ENCODE measurements at regions not wholly inside any gene's neighbourhood (a gene's known extent, or its start where the extent isn't known, plus 50 kb on each side); places are given as distances from the start of the nearest gene placed in this dataset.

- BruUV-seq (replicated peaks): no TSS peak
- Histone ChIP-seq H3K9ac (ENCODE audit: insufficient read depth, low read depth, low read length) (no peak overlapping the region), H4K20me1 (ENCODE audit: insufficient read depth, low read length) (no peaks in the 10 kb centered on the region), H3K4me1 (ENCODE audit: insufficient read depth, low read length) (no peaks in the 10 kb centered on the region), H3K4me3 (replicated peaks in 1 of 3; ENCODE audit: insufficient read depth in 1 of 3, low read depth in 2 of 3, low read length in 3 of 3) (no peak overlapping the region), H2AFZ (ENCODE audit: low read length) (no peak overlapping the region), H3K4me2 (ENCODE audit: low read depth, low read length) (no peak overlapping the region), H3K27me3 (ENCODE audit: control insufficient read depth in 1 of 2, insufficient read depth in 2 of 2, low read length in 2 of 2) (no peaks in the 10 kb centered on the region), H3K27ac (ENCODE audit: extremely low read length, insufficient read depth, low read length) (no peak overlapping the region), H3K36me3 (replicated peaks in 1 of 2; ENCODE audit: control insufficient read depth in 1 of 2, insufficient read depth in 2 of 2, low read length in 2 of 2) (no peaks in the 10 kb centered on the region), H3K79me2 (ENCODE audit: insufficient read depth, low read length) (no peaks in the 10 kb centered on the region), H3K9me3 (ENCODE audit: low read length) (no peaks in the 10 kb centered on the region)
- in situ Hi-C loops (cut with HindIII; ENCODE audit: extremely low pct_ligation_motif_present, low pct_unique_long_range_greater_than_20kb): no loop called here
- FAIRE-seq (no peak), DNase-seq (ENCODE audit: low spot score) (no peak), ATAC-seq (no peak)
- ChIA-PET CTCF (ENCODE audit: low intra/inter-chr PET ratio, low total read pairs) (no interaction called here), POLR2A (no interaction called here)
- 30% methylated on average over 2 of the region's 2 CpGs for WGBS (ENCODE audit: low lambda C conversion rate)
- intact Hi-C loops (cut with micrococcal nuclease; ENCODE audit: unreplicated experiment): no loop called here
- no peak for TF ChIP-seq TRIM22 (IDR thresholded peaks at IDR 0.05)
- no peak for TF ChIP-seq PITX1 (CRISPR knock-in tag; IDR thresholded peaks at IDR 0.05)
- TF ChIP-seq, protein P1, sequence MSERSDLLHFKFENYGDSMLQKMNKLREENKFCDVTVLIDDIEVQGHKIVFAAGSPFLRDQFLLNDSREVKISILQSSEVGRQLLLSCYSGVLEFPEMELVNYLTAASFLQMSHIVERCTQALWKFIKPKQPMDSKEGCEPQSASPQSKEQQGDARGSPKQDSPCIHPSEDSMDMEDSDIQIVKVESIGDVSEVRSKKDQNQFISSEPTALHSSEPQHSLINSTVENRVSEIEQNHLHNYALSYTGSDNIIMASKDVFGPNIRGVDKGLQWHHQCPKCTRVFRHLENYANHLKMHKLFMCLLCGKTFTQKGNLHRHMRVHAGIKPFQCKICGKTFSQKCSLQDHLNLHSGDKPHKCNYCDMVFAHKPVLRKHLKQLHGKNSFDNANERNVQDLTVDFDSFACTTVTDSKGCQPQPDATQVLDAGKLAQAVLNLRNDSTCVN (CRISPR knock-in tag; IDR thresholded peaks at IDR 0.05; ENCODE audit: borderline replicate concordance): no peak
- no peak for TF ChIP-seq SP2 (CRISPR knock-in tag; IDR thresholded peaks at IDR 0.05)
- TF ChIP-seq AFF4 (CRISPR knock-in tag; IDR thresholded peaks at IDR 0.05): no peak
- TF ChIP-seq, protein P2, sequence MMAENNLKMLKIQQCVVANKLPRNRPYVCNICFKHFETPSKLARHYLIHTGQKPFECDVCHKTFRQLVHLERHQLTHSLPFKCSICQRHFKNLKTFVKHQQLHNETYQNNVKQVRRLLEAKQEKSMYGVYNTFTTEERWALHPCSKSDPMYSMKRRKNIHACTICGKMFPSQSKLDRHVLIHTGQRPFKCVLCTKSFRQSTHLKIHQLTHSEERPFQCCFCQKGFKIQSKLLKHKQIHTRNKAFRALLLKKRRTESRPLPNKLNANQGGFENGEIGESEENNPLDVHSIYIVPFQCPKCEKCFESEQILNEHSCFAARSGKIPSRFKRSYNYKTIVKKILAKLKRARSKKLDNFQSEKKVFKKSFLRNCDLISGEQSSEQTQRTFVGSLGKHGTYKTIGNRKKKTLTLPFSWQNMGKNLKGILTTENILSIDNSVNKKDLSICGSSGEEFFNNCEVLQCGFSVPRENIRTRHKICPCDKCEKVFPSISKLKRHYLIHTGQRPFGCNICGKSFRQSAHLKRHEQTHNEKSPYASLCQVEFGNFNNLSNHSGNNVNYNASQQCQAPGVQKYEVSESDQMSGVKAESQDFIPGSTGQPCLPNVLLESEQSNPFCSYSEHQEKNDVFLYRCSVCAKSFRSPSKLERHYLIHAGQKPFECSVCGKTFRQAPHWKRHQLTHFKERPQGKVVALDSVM (CRISPR knock-in tag; IDR thresholded peaks at IDR 0.05): no peak
- no peak for TF ChIP-seq MLLT10 (CRISPR knock-in tag; IDR thresholded peaks at IDR 0.05)
- no peak for TF ChIP-seq ZFYVE20 (CRISPR knock-in tag; IDR thresholded peaks at IDR 0.05; ENCODE audit: borderline replicate concordance, low read depth)
- TF ChIP-seq, protein P3, sequence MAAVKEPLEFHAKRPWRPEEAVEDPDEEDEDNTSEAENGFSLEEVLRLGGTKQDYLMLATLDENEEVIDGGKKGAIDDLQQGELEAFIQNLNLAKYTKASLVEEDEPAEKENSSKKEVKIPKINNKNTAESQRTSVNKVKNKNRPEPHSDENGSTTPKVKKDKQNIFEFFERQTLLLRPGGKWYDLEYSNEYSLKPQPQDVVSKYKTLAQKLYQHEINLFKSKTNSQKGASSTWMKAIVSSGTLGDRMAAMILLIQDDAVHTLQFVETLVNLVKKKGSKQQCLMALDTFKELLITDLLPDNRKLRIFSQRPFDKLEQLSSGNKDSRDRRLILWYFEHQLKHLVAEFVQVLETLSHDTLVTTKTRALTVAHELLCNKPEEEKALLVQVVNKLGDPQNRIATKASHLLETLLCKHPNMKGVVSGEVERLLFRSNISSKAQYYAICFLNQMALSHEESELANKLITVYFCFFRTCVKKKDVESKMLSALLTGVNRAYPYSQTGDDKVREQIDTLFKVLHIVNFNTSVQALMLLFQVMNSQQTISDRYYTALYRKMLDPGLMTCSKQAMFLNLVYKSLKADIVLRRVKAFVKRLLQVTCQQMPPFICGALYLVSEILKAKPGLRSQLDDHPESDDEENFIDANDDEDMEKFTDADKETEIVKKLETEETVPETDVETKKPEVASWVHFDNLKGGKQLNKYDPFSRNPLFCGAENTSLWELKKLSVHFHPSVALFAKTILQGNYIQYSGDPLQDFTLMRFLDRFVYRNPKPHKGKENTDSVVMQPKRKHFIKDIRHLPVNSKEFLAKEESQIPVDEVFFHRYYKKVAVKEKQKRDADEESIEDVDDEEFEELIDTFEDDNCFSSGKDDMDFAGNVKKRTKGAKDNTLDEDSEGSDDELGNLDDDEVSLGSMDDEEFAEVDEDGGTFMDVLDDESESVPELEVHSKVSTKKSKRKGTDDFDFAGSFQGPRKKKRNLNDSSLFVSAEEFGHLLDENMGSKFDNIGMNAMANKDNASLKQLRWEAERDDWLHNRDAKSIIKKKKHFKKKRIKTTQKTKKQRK (IDR thresholded peaks at IDR 0.05; ENCODE audit: low read length): no peak
- TF ChIP-seq, protein P4, sequence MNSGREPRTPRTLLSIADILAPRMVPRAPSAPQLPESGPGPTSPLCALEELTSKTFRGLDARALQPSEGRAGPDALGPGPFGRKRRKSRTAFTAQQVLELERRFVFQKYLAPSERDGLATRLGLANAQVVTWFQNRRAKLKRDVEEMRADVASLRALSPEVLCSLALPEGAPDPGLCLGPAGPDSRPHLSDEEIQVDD (CRISPR knock-in tag; IDR thresholded peaks at IDR 0.05; ENCODE audit: borderline replicate concordance): no peak
- TF ChIP-seq, protein P5, sequence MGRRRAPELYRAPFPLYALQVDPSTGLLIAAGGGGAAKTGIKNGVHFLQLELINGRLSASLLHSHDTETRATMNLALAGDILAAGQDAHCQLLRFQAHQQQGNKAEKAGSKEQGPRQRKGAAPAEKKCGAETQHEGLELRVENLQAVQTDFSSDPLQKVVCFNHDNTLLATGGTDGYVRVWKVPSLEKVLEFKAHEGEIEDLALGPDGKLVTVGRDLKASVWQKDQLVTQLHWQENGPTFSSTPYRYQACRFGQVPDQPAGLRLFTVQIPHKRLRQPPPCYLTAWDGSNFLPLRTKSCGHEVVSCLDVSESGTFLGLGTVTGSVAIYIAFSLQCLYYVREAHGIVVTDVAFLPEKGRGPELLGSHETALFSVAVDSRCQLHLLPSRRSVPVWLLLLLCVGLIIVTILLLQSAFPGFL (CRISPR knock-in tag; IDR thresholded peaks at IDR 0.05): no peak
These were observed 452.9 kb upstream of the ZNF608 start for GRCh38 chr5:125199373-125199772.

All from HepG2 (cell line).